ENCODE measurements at regions not wholly inside any gene's neighbourhood (a gene's known extent, or its start where the extent isn't known, plus 50 kb on each side); places are given as distances from the start of the nearest gene placed in this dataset.

- TF ChIP-seq CTCF (conservative IDR thresholded peaks at IDR 0.05; ENCODE audit: low read depth, low read length) (no peak), EZH2 (IDR thresholded peaks at IDR 0.05; ENCODE audit: borderline replicate concordance, low read depth, low read length, poor library complexity, severe bottlenecking) (no peak)
Observed at GRCh38 chr11:26017322-26017860, 314.5 kb upstream of the ANO3 start.
